Spinal cord (tissue), 9 donors: ENCODE measurements at regions not wholly inside any gene's neighbourhood (a gene's known extent, or its start where the extent isn't known, plus 50 kb on each side); places are given as distances from the start of the nearest gene placed in this dataset.

Experiments
- DNase-seq, 6 donors: peaks; one replicate each; pipeline versions ENCODE4 v3.0.0 to v3.0.0-alpha.2; 2013 to 2015; ENCODE audit warnings: low spot score in 6 of 6, low read depth in 4 of 6
- H3K27ac ChIP-seq: one replicate; pipeline ENCODE4 v1.5.1; 2013; ENCODE audit warnings: low read depth, low read length, control low read depth
- H3K27me3 ChIP-seq: one replicate; pipeline ENCODE4 v1.6.1; 2013; ENCODE audit warnings: low read length; ENCODE audit not compliant: control insufficient read depth, insufficient read depth
- H3K36me3 ChIP-seq: one replicate; pipeline ENCODE4 v1.6.1; 2013; ENCODE audit warnings: low read length; ENCODE audit not compliant: control insufficient read depth, insufficient read depth
- H3K4me1 ChIP-seq: one replicate; pipeline ENCODE4 v1.6.1; 2013; ENCODE audit warnings: low read length; ENCODE audit not compliant: control insufficient read depth, insufficient read depth
- H3K4me3 ChIP-seq: one replicate; pipeline ENCODE4 v1.5.1; 2013; ENCODE audit warnings: low read depth, low read length, control low read depth
- H3K9me3 ChIP-seq: one replicate; pipeline ENCODE4 v1.6.1; 2013; ENCODE audit warnings: low read length; ENCODE audit not compliant: control insufficient read depth, insufficient read depth
- WGBS: methylation state at CpG from one replicate; pipeline ENCODE4 v1.1.5; 2013; ENCODE audit warnings: missing lambda C conversion rate; ENCODE audit not compliant: insufficient coverage; 5-methylcytosine and 5-hydroxymethylcytosine counted together
- donor health status: healthy.

- H3K36me3 ChIP-seq, result no peaks in the 10 kb centered on the region
- H3K4me3 ChIP-seq, result no peak overlapping the region
- H3K27ac ChIP-seq, result no peak overlapping the region
- H3K4me1 ChIP-seq, result peaks cover 2% of the 10 kb centered on the region
- DNase-seq, result no peak
- no peaks in the 10 kb centered on the region for H3K9me3 ChIP-seq
- WGBS, result 93% methylated on average over 2 of the region's 3 CpGs
- no peaks in the 10 kb centered on the region for H3K27me3 ChIP-seq
These were observed 82.1 kb downstream of the FOXD2 start for GRCh38 chr1:47519971-47520370.

- peak in 2 of 6 donors; percentile 39 to 51 for DNase-seq
- Histone ChIP-seq H3K4me1 (peaks cover 2% of the 10 kb centered on the region), H3K27ac (peak overlapping the region; percentile 22), H3K9me3 (no peaks in the 10 kb centered on the region), H3K4me3 (no peak overlapping the region), H3K36me3 (no peaks in the 10 kb centered on the region), H3K27me3 (no peaks in the 10 kb centered on the region)
- WGBS, result 83% methylated on average over 1 of the region's 11 CpGs
These were observed 83.4 kb downstream of the FOXD2 start for GRCh38 chr1:47521034-47521881.

GRCh38 chr1:47522935-47523834 lies 85.3 kb downstream of the FOXD2 start:
- Histone ChIP-seq H3K4me3 (no peak overlapping the region), H3K9me3 (no peaks in the 10 kb centered on the region), H3K4me1 (peaks cover 2% of the 10 kb centered on the region), H3K27me3 (no peaks in the 10 kb centered on the region), H3K27ac (no peak overlapping the region), H3K36me3 (no peaks in the 10 kb centered on the region)
- 77% methylated on average over 8 of the region's 10 CpGs for WGBS
- DNase-seq, result no peak

GRCh38 chr1:47523835-47524215 lies 86.0 kb downstream of the FOXD2 start:
- Histone ChIP-seq H3K36me3 (no peaks in the 10 kb centered on the region), H3K27ac (no peak overlapping the region), H3K4me3 (no peak overlapping the region), H3K9me3 (no peaks in the 10 kb centered on the region), H3K4me1 (peaks cover 2% of the 10 kb centered on the region), H3K27me3 (no peaks in the 10 kb centered on the region)
- 69% methylated on average over 3 of the region's 4 CpGs for WGBS
- no peak for DNase-seq

GRCh38 chr1:47524272-47524671 lies 86.4 kb downstream of the FOXD2 start:
- no peaks in the 10 kb centered on the region for H3K27me3 ChIP-seq
- H3K9me3 ChIP-seq, result no peaks in the 10 kb centered on the region
- H3K4me3 ChIP-seq, result no peak overlapping the region
- 71% methylated on average over 6 of the region's 7 CpGs for WGBS
- H3K27ac ChIP-seq, result no peak overlapping the region
- peaks cover 2% of the 10 kb centered on the region for H3K4me1 ChIP-seq
- no peaks in the 10 kb centered on the region for H3K36me3 ChIP-seq
- no peak for DNase-seq

GRCh38 chr1:47527653-47528272 lies 89.9 kb downstream of the FOXD2 start:
- 40% methylated on average over 1 of the region's 7 CpGs for WGBS
- Histone ChIP-seq H3K27ac (no peak overlapping the region), H3K36me3 (no peaks in the 10 kb centered on the region), H3K4me1 (peaks cover 2% of the 10 kb centered on the region), H3K9me3 (no peaks in the 10 kb centered on the region), H3K27me3 (no peaks in the 10 kb centered on the region), H3K4me3 (no peak overlapping the region)
- DNase-seq, result no peak

GRCh38 chr1:47529520-47530098 lies 91.8 kb downstream of the FOXD2 start:
- DNase-seq, result no peak
- peaks cover 18% of the 10 kb centered on the region for H3K4me1 ChIP-seq
- no peaks in the 10 kb centered on the region for H3K9me3 ChIP-seq
- H3K36me3 ChIP-seq, result no peaks in the 10 kb centered on the region
- WGBS, result no CpG with 5 or more reads among the region's 1 CpG
- peaks cover 5% of the 10 kb centered on the region for H3K27me3 ChIP-seq
- H3K4me3 ChIP-seq, result no peak overlapping the region
- no peak overlapping the region for H3K27ac ChIP-seq

GRCh38 chr1:47532921-47533792 lies 95.3 kb downstream of the FOXD2 start:
- WGBS, result 2% methylated on average over 36 of the region's 54 CpGs
- Histone ChIP-seq H3K4me3 (peak overlapping the region; percentile 45), H3K9me3 (no peaks in the 10 kb centered on the region), H3K36me3 (no peaks in the 10 kb centered on the region), H3K4me1 (peaks cover 18% of the 10 kb centered on the region), H3K27me3 (peaks cover 5% of the 10 kb centered on the region), H3K27ac (peak overlapping the region; percentile 72)
- peak in 4 of 6 donors; percentile 40 to 87 (median 66) for DNase-seq
